ENCODE measurements at regions not wholly inside any gene's neighbourhood (a gene's known extent, or its start where the extent isn't known, plus 50 kb on each side); places are given as distances from the start of the nearest gene placed in this dataset.

DNA sequence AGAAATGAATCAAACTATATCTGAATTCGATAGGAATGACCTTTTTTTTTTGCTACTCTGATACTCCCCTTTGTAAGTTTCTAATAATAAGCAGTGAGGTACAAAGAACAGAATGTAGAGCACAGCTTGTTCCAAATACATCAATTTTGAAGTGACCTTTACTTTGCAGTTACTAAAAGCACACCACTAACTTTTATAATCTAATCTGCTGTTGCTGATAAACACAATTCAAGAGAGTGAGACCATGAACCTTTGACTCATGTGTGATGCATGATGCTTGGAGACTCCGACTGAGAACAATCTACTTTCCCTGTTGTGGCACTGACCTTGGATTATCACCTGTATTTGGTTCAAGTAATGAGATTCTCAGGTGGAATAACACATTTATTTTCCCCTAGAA, 91.6 kb upstream of the GNPDA2 start:
- H3K4me1 Mint-ChIP-seq (ENCODE audit: low read depth), result no peaks in the 10 kb centered on the region
- no peak overlapping the region for H3K4me3 Mint-ChIP-seq
- H3K27ac Mint-ChIP-seq, result no peak overlapping the region
- TF ChIP-seq, protein P1, sequence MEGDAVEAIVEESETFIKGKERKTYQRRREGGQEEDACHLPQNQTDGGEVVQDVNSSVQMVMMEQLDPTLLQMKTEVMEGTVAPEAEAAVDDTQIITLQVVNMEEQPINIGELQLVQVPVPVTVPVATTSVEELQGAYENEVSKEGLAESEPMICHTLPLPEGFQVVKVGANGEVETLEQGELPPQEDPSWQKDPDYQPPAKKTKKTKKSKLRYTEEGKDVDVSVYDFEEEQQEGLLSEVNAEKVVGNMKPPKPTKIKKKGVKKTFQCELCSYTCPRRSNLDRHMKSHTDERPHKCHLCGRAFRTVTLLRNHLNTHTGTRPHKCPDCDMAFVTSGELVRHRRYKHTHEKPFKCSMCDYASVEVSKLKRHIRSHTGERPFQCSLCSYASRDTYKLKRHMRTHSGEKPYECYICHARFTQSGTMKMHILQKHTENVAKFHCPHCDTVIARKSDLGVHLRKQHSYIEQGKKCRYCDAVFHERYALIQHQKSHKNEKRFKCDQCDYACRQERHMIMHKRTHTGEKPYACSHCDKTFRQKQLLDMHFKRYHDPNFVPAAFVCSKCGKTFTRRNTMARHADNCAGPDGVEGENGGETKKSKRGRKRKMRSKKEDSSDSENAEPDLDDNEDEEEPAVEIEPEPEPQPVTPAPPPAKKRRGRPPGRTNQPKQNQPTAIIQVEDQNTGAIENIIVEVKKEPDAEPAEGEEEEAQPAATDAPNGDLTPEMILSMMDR (IDR thresholded peaks at IDR 0.05), result no peak
- H3K27me3 Mint-ChIP-seq (ENCODE audit: insufficient read depth), result no peaks in the 10 kb centered on the region; the same call in 1 of the 2 replicates
- no peak for DNase-seq
- H3K9me3 Mint-ChIP-seq, result peaks cover 35% of the 10 kb centered on the region
- H3K36me3 Mint-ChIP-seq (ENCODE audit: low read depth), result no peaks in the 10 kb centered on the region

DNA sequence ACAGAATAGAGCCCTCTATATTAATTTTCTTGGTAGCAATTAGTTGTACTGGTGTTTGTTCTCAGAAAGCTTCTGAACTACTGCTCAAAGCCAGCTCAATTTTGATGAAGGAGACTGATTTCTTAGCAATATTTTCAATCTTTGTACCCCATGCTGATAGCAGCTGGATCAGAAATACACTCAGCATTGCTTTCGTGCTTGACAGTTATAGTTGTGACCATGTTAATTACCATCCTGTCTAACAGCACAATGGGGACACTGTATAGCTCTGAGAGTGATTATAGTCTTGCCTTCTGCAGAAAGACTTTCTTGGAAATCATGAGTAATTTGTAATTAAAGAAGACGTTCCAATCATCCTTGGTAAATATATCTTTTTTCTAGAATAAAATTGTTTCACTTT, 79.7 kb upstream of the GNPDA2 start:
- Mint-ChIP-seq H3K4me1 (ENCODE audit: low read depth) (no peaks in the 10 kb centered on the region), H3K9me3 (peaks cover 12% of the 10 kb centered on the region), H3K27ac (no peak overlapping the region), H3K27me3 (ENCODE audit: insufficient read depth) (no peaks in the 10 kb centered on the region), H3K4me3 (no peak overlapping the region), H3K36me3 (ENCODE audit: low read depth) (no peaks in the 10 kb centered on the region)
- no peak for DNase-seq
- TF ChIP-seq, protein P1 (IDR thresholded peaks at IDR 0.05), result no peak

DNA sequence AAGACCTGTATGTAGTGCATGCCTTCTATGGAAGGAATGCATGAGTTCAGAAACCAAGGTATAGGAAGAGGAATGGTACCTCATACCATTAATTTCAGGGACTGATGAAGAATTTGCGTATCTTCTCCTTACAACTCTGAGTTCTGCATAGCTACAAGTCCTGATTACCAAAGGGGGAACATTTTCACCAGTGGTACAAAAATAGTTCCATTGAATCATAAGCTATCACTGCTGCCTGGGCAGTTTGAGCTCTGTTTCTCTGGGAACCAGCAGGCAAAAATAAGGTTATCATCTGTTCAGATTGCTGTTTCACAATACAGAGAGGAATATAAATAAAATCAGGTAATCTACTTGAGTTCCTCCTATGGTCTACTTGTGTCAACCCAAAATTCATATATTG, 77.9 kb upstream of the GNPDA2 start:
- TF ChIP-seq, protein P1 (IDR thresholded peaks at IDR 0.05), result no peak
- Mint-ChIP-seq H3K4me1 (ENCODE audit: low read depth) (no peaks in the 10 kb centered on the region), H3K9me3 (peaks cover 16% of the 10 kb centered on the region), H3K27me3 (ENCODE audit: insufficient read depth) (no peaks in the 10 kb centered on the region), H3K36me3 (ENCODE audit: low read depth) (no peaks in the 10 kb centered on the region), H3K27ac (no peak overlapping the region), H3K4me3 (no peak overlapping the region)
- DNase-seq, result no peak

DNA sequence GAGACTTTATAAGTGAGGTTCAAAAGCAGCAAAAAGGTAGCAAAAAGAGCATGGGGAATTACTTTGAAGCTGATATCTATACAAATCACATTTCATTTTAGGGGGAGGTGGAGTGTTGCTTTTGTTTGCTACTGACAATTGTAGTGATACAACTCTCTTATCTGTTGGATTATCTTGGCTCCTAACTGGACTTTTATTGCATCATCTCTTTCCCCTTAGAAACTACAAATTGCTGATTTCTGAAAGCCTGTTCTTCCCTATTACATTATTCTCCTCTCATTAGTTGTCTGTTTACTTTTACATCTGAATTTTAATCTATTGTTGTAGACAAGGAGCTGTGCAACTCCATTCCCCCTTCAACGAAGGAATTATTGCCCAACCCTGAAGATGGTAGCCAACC, 75.0 kb upstream of the GNPDA2 start:
- Mint-ChIP-seq H3K4me1 (ENCODE audit: low read depth) (no peaks in the 10 kb centered on the region), H3K27me3 (ENCODE audit: insufficient read depth) (no peaks in the 10 kb centered on the region), H3K9me3 (peaks cover 35% of the 10 kb centered on the region), H3K36me3 (ENCODE audit: low read depth) (no peaks in the 10 kb centered on the region), H3K4me3 (no peak overlapping the region), H3K27ac (no peak overlapping the region)
- TF ChIP-seq, protein P1 (IDR thresholded peaks at IDR 0.05), result no peak
- no peak for DNase-seq

DNA sequence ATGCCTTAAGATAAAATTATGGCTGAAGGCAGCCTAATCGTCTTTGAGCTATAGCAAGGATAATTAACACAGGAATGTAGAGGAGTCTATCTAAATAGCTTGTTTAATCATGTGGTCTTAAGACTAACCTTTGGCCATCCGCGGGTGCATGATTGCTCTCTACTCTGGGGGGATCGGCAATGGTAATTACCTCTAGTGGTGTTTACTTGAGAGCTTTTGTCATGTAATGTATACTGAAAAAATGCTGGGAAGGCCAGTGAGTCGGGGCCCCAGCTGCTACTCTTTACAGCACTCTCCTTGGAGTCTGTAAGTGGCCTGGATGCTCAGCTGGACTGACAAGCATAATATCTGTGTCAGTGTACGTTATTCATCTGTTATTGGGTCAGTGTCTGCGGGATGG, 65.5 kb upstream of the GNPDA2 start:
- Mint-ChIP-seq H3K4me3 (no peak overlapping the region), H3K9me3 (peaks cover 21% of the 10 kb centered on the region), H3K27me3 (ENCODE audit: insufficient read depth) (no peaks in the 10 kb centered on the region), H3K27ac (no peak overlapping the region), H3K4me1 (ENCODE audit: low read depth) (no peaks in the 10 kb centered on the region), H3K36me3 (ENCODE audit: low read depth) (no peaks in the 10 kb centered on the region)
- DNase-seq, result no peak
- TF ChIP-seq, protein P1 (IDR thresholded peaks at IDR 0.05), result no peak

DNA sequence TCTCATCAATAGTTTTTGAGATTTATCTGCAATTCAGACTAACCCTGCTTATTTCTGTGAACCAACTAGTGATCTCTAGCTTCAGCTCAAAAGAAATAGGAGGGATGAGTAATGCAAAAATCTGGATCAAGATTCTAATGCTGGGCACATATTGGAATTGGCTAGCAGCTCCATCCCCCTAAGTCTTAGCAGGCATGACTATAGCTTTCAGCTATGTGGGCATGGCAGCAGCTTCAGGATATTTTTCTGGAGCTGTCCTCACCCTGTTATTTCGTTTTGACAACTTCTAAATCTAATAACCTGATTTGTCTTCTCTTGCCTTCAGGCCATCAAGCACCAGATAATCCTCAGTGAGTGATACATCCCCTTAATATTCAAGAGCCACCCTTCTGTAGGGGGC, 50.8 kb upstream of the GNPDA2 start:
- DNase-seq, result no peak
- H3K4me3 Mint-ChIP-seq, result no peak overlapping the region

More for the DNA sequence above, 50.8 kb upstream of the GNPDA2 start:
- H3K27ac Mint-ChIP-seq, result no peak overlapping the region
- H3K9me3 Mint-ChIP-seq, result peaks cover 35% of the 10 kb centered on the region
- H3K36me3 Mint-ChIP-seq (ENCODE audit: low read depth), result no peaks in the 10 kb centered on the region; the same call in 1 of the 2 replicates
- peaks cover 1% of the 10 kb centered on the region; the same call in 1 of the 2 replicates for H3K27me3 Mint-ChIP-seq (ENCODE audit: insufficient read depth)
- H3K4me1 Mint-ChIP-seq (ENCODE audit: low read depth), result no peaks in the 10 kb centered on the region
- TF ChIP-seq, protein P1 (IDR thresholded peaks at IDR 0.05), result no peak

All from HFFc6 (cell line).